ENCODE measurements at regions not wholly inside any gene's neighbourhood (a gene's known extent, or its start where the extent isn't known, plus 50 kb on each side); places are given as distances from the start of the nearest gene placed in this dataset.

DNA sequence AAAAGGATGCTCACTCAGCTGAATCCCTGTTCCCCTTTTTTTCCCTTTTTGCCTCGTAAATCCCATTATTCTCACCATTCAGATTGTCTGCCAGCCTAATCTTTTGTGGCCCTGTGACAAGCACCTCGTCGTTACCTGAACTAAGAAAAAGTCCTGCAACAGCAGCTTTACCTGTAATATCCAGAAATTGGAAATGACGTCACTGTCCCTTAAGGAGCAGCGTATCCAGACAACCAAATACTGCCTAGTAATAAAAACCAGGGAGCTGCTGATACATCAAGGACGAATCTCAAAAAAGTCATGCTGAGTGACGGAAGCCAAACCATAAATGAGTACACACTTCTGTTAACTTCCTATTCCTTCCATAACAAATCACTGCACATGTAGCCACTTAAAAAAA, 694.9 kb downstream of the GALR1 start:
- Histone ChIP-seq H3K27ac (ENCODE audit: low read length) (no peak overlapping the region), H3K4me2 (ENCODE audit: low read length) (no peak overlapping the region), H3K9ac (ENCODE audit: low read length) (no peak overlapping the region), H3F3A (ENCODE audit: insufficient read depth, low read length, poor library complexity, severe bottlenecking) (no peaks in the 10 kb centered on the region), H3K9me3 (ENCODE audit: low read length) (no peaks in the 10 kb centered on the region), H2AFZ (ENCODE audit: low read depth, low read length) (no peak overlapping the region), H3K9me2 (ENCODE audit: insufficient read depth, low read length) (no peaks in the 10 kb centered on the region), H4K20me1 (ENCODE audit: insufficient read depth) (no peaks in the 10 kb centered on the region), H3K4me3 (ENCODE audit: low read length) (no peak overlapping the region), H3K27me3 (ENCODE audit: insufficient read depth, low read depth, low read length) (no peaks in the 10 kb centered on the region), H3K79me2 (replicated peaks; ENCODE audit: insufficient read depth, low read length) (no peaks in the 10 kb centered on the region), H3K36me3 (ENCODE audit: insufficient read depth, low read length) (no peaks in the 10 kb centered on the region)
- TF ChIP-seq EZH2 (IDR thresholded peaks at IDR 0.05; ENCODE audit: borderline replicate concordance, insufficient read depth, low read length, poor library complexity, severe bottlenecking) (no peak), POLR2AphosphoS5 (IDR thresholded peaks at IDR 0.05) (no peak), EP300 (conservative IDR thresholded peaks at IDR 0.05; ENCODE audit: poor library complexity, severe bottlenecking) (no peak)
- TF ChIP-seq, protein P1, sequence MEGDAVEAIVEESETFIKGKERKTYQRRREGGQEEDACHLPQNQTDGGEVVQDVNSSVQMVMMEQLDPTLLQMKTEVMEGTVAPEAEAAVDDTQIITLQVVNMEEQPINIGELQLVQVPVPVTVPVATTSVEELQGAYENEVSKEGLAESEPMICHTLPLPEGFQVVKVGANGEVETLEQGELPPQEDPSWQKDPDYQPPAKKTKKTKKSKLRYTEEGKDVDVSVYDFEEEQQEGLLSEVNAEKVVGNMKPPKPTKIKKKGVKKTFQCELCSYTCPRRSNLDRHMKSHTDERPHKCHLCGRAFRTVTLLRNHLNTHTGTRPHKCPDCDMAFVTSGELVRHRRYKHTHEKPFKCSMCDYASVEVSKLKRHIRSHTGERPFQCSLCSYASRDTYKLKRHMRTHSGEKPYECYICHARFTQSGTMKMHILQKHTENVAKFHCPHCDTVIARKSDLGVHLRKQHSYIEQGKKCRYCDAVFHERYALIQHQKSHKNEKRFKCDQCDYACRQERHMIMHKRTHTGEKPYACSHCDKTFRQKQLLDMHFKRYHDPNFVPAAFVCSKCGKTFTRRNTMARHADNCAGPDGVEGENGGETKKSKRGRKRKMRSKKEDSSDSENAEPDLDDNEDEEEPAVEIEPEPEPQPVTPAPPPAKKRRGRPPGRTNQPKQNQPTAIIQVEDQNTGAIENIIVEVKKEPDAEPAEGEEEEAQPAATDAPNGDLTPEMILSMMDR (IDR thresholded peaks at IDR 0.05; ENCODE audit: poor library complexity, severe bottlenecking), result no peak

DNA sequence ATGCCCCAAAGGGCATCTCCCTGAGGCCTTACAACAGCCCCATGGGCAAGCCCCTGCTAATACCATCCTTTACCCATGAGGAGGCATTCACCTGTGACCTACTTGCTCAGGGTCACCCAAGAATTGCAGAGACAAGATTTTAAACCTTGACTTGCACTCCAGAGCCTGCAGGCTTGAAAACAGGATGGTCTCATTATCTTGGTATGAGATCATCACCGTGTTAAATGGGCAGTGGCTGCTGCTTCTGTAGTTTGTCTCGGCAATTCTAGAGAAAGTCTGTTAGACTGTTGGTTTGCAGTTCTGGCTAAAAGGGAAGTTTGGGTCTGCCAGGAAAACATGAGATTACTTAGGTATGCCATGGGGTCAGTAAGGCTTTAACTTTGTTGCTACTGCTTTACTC, 698.9 kb downstream of the GALR1 start:
- TF ChIP-seq, protein P2, sequence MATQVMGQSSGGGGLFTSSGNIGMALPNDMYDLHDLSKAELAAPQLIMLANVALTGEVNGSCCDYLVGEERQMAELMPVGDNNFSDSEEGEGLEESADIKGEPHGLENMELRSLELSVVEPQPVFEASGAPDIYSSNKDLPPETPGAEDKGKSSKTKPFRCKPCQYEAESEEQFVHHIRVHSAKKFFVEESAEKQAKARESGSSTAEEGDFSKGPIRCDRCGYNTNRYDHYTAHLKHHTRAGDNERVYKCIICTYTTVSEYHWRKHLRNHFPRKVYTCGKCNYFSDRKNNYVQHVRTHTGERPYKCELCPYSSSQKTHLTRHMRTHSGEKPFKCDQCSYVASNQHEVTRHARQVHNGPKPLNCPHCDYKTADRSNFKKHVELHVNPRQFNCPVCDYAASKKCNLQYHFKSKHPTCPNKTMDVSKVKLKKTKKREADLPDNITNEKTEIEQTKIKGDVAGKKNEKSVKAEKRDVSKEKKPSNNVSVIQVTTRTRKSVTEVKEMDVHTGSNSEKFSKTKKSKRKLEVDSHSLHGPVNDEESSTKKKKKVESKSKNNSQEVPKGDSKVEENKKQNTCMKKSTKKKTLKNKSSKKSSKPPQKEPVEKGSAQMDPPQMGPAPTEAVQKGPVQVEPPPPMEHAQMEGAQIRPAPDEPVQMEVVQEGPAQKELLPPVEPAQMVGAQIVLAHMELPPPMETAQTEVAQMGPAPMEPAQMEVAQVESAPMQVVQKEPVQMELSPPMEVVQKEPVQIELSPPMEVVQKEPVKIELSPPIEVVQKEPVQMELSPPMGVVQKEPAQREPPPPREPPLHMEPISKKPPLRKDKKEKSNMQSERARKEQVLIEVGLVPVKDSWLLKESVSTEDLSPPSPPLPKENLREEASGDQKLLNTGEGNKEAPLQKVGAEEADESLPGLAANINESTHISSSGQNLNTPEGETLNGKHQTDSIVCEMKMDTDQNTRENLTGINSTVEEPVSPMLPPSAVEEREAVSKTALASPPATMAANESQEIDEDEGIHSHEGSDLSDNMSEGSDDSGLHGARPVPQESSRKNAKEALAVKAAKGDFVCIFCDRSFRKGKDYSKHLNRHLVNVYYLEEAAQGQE (IDR thresholded peaks at IDR 0.05; ENCODE audit: borderline replicate concordance), result no peak
- TF ChIP-seq, protein P1 (IDR thresholded peaks at IDR 0.05; ENCODE audit: poor library complexity, severe bottlenecking), result no peak
- TF ChIP-seq RAD21 (conservative IDR thresholded peaks at IDR 0.05) (no peak), SMC3 (conservative IDR thresholded peaks at IDR 0.05; ENCODE audit: poor library complexity) (no peak), MXI1 (conservative IDR thresholded peaks at IDR 0.05; ENCODE audit: poor library complexity, severe bottlenecking) (no peak), TAF1 (IDR thresholded peaks at IDR 0.05; ENCODE audit: low read depth) (no peak), EP300 (conservative IDR thresholded peaks at IDR 0.05; ENCODE audit: poor library complexity, severe bottlenecking) (no peak)
- Histone ChIP-seq H3K27me3 (ENCODE audit: insufficient read depth, low read depth, low read length) (no peaks in the 10 kb centered on the region), H3K4me2 (ENCODE audit: low read length) (no peak overlapping the region), H3K36me3 (ENCODE audit: insufficient read depth, low read length) (no peaks in the 10 kb centered on the region), H3K9me3 (ENCODE audit: low read length) (no peaks in the 10 kb centered on the region), H3K9me2 (ENCODE audit: insufficient read depth, low read length) (no peaks in the 10 kb centered on the region), H4K20me1 (ENCODE audit: insufficient read depth) (no peaks in the 10 kb centered on the region), H3K9ac (ENCODE audit: low read length) (no peak overlapping the region), H3F3A (ENCODE audit: insufficient read depth, low read length, poor library complexity, severe bottlenecking) (no peaks in the 10 kb centered on the region), H2AFZ (ENCODE audit: low read depth, low read length) (no peak overlapping the region), H3K79me2 (replicated peaks; ENCODE audit: insufficient read depth, low read length) (no peaks in the 10 kb centered on the region), H3K4me3 (ENCODE audit: low read length) (no peak overlapping the region), H3K27ac (ENCODE audit: low read length) (no peak overlapping the region)
